Stimulated activated CD4-positive, alpha-beta T cell treated with anti-CD3 and anti-CD28 coated beads, Interleukin-2, amount 100 ng/mL, for 4 hours (primary cell): ENCODE measurements at regions not wholly inside any gene's neighbourhood (a gene's known extent, or its start where the extent isn't known, plus 50 kb on each side); places are given as distances from the start of the nearest gene placed in this dataset.

Source experiments
- DNase-seq: peaks from one replicate; pipeline ENCODE4 v3.0.0-alpha.2; 2020; ENCODE audit warnings: low read depth

- DNase-seq: no peak
Observed at GRCh38 chr13:21822029-21822428, 151.2 kb downstream of the FGF9 start.

GRCh38 chr13:21823416-21823815, 152.5 kb downstream of the FGF9 start:
- DNase-seq: no peak

- DNase-seq: no peak
Observed at GRCh38 chr13:21823949-21824348, 153.1 kb downstream of the FGF9 start.

- DNase-seq: no peak
Observed at GRCh38 chr13:21825186-21825585, 154.3 kb downstream of the FGF9 start.

DNA sequence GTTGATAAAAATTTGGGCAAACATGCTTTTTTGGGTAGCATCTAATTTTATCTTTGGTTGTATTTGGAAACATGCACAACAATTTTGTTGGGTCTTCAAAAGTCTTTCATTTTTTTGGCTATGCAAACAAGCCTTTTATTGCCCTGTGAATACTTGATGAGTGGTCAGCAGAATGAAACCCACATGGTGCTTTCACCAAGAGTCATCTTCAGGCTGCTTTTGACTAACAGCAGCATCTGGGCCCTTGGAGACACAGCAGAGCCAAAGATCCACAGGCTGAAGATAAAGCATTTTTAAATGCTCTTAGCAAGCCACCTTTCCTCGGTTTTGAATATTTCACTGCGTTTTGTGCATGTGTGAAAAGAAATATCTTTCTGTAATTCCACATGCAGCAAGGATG, 154.9 kb downstream of the FGF9 start:
- no peak for DNase-seq

GRCh38 chr13:21826214-21827015, 155.5 kb downstream of the FGF9 start:
- DNase-seq: no peak

DNA sequence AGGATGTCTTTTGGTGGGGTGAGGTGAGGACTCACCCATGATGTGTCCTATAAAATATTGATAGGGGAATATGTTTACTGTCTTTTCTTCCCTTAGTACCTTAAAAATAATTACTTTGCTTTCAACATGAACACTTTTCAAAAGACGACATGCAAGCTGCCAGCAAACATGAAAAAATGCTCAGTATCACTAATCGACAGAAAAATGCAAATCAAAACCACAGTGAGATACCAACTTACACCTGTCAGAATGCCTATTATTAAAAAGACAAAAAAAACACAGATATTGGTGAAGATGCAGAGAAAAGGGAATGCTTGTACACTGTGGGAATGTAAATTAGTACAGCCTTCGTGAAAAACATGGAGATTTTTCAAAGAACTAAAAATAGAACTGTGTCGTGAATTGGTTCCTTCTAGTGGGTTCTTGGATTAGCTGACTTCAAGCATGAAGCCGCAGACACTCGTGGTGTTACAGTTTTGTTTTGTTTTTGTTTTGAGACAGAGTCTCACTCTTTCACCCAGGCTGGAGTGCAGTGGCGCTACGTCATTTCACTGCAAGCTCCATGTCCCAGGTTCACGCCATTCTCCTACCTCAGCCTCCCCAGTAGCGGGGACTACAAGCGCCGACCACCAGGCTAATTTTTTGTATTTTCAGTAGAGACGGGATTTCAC, 160.9 kb downstream of the FGF9 start:
- no peak for DNase-seq

DNA sequence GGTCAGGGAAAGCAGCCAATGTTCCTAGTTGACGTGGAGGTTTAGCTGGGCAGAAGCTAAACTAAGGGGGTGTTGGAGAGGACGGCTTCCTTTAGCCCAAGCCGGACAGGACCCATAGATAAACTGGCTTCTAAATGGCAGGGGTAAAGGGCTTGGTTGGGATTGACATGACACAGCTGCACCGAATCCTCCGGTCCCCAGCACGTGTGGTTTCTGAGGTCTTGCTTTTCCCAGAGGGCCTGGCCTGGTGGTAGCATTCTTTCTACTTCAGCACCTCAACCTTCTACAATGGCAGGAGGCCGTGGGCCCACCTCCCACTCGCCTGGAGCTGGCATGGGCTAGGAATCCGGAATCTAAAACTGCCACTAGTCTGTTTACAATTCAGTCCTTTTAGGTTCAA, 163.0 kb downstream of the FGF9 start:
- no peak for DNase-seq

GRCh38 chr13:21834521-21834920, 163.6 kb downstream of the FGF9 start:
- no peak for DNase-seq

GRCh38 chr13:21837288-21837687, 166.4 kb downstream of the FGF9 start:
- no peak for DNase-seq

GRCh38 chr13:21837841-21838551, 167.1 kb downstream of the FGF9 start:
- no peak for DNase-seq

DNA sequence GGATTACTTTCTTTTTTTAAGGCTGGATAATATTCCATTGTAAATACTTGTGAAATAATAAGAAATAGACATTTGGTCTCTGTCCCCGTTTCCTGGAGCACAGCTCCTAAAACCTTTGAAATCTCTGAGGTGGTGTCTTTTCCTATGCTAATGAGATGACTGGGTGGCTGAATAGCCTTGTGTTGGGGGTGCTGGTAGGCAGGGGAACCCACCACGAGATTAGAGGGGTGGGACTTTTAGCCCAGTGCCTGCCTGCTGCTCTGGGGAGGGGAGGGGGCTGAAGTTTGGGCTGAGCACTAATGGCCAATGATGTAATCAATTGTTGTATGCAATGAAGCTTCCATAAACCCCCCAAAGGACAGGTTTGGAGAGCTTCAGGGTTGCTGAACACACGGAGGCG, 175.7 kb downstream of the FGF9 start:
- DNase-seq: no peak

GRCh38 chr13:21849323-21849722, 178.4 kb downstream of the FGF9 start:
- peak; percentile 5 for DNase-seq

DNA sequence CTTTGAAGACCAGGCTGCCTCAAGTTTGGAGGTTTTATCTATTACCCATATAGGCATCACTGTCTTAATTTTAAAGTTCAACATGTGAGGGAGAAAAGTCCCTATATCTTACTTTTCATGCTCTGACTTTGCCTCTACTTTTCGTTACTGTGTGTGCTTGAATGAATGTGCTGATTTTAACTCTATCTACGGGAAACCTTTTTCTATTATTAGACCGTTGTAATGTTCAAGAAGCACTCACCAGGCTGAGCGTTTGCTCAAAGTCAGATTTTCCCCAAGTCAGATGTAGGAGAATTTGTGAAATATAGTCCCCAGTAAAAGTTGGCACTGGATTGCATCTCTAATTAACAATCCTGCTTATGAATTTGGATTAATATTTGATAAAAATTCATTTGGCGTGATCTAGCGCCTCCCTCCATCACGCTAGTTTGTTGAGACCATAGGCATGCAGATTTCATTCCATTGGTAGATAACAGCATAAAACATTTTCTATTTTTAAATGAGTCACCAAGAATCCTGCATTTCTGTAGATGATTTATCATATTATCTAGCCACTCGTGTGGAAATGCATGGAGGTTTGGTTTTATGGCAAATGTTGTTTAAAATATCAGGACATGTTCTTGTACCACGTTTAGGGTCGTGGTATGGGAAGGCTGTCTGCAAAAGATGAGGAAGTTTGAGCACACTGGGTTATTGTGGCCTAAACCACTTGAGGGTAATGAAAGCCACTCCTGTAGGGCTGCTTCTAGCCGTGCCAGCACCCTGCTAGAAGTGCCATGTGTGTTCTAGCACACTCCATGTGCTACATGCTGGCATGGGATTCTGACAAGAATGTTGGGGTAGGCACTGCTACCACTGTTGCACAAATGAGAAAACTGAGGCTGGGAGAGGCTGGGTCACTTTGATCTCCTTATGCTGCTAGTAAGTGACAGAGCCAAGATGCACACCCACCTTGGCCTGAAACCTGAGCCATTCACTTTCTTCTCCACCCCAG, 179.4 kb downstream of the FGF9 start:
- DNase-seq: no peak

- DNase-seq: no peak
Observed at GRCh38 chr13:21852043-21852442, 181.2 kb downstream of the FGF9 start.

GRCh38 chr13:21853779-21854178, 182.9 kb downstream of the FGF9 start:
- no peak for DNase-seq

- no peak for DNase-seq
Observed at GRCh38 chr13:21868823-21869222, 197.9 kb downstream of the FGF9 start.

DNA sequence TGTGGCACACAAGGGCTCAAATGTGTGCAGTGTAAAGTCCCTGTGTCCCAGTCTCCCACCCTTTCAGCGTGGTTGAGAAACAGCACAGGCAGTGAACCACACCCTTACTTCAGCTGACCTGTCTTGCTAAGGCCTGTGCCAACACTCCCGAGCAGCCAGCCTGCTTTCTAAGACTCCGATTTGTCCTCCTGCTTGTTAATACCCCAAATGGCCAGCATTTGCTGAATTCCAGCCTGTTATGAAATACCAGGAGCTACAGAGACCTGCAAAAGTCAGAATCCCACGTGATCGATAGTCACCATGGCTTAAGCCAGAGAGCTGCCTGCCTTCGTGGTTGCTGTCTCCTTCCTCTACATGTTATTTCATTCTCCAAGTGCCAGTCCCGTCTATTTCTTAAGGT, 200.5 kb downstream of the FGF9 start:
- no peak for DNase-seq

GRCh38 chr13:21871919-21872318, 201.0 kb downstream of the FGF9 start:
- DNase-seq: no peak

GRCh38 chr13:21872795-21873194, 201.9 kb downstream of the FGF9 start:
- no peak for DNase-seq

- DNase-seq: no peak
Observed at GRCh38 chr13:21875116-21875515, 204.2 kb downstream of the FGF9 start.
